Thymus (tissue), 11 donors: ENCODE measurements at regions not wholly inside any gene's neighbourhood (a gene's known extent, or its start where the extent isn't known, plus 50 kb on each side); places are given as distances from the start of the nearest gene placed in this dataset.
A peak's percentile ranks its signal among the peaks of the same experiment; 100 is the strongest.
"Not testable (repeated sequence)": the region's sequence is repeated elsewhere in the genome, so short reads cannot be mapped to it uniquely, and the experiment has no call there.

Source experiments
- DNase-seq, 9 donors: peaks; one replicate each; pipeline ENCODE4 v3.0.0-alpha.2; 2013; ENCODE audit warnings: low spot score in 9 of 9, low read depth in 6 of 9, missing footprints in 1 of 9
- H3K27ac ChIP-seq, 2 donors: one replicate each; pipeline ENCODE4 v1.5.1; 2013; ENCODE audit warnings: control low read depth in 1 of 2, low read depth in 1 of 2, low read length in 1 of 2, mild to moderate bottlenecking in 1 of 2, moderate library complexity in 1 of 2
- H3K27me3 ChIP-seq, 2 donors: one replicate each; pipeline ENCODE4 v1.5.1; 2013; ENCODE audit warnings: low read length in 1 of 2; ENCODE audit not compliant: control insufficient read depth in 2 of 2, insufficient read depth in 1 of 2
- H3K36me3 ChIP-seq, 2 donors: one replicate each; pipeline ENCODE4 v1.5.1; 2013; ENCODE audit warnings: low read length in 1 of 2, mild to moderate bottlenecking in 1 of 2, moderate library complexity in 1 of 2; ENCODE audit not compliant: control insufficient read depth in 2 of 2, insufficient read depth in 2 of 2
- H3K4me1 ChIP-seq, 2 donors: one replicate each; pipeline ENCODE4 v1.5.1; 2013; ENCODE audit warnings: low read length in 2 of 2; ENCODE audit not compliant: control insufficient read depth in 2 of 2, insufficient read depth in 2 of 2
- H3K4me3 ChIP-seq, 2 donors: one replicate each; pipeline ENCODE4 v1.5.1; 2013; ENCODE audit warnings: low read length in 2 of 2, control low read depth in 1 of 2, mild to moderate bottlenecking in 1 of 2
- H3K9me3 ChIP-seq, 2 donors: one replicate each; pipeline ENCODE4 v1.5.1; 2013; ENCODE audit warnings: low read length in 1 of 2, mild to moderate bottlenecking in 1 of 2; ENCODE audit not compliant: control insufficient read depth in 2 of 2, insufficient read depth in 1 of 2
- WGBS: extraction: QIAGEN DNeasy Blood & Tissue Kit; methylation state at CpG from one replicate; pipeline ENCODE4 v1.1.7; 2013; 5-methylcytosine and 5-hydroxymethylcytosine counted together
- donor health status: healthy.

DNA sequence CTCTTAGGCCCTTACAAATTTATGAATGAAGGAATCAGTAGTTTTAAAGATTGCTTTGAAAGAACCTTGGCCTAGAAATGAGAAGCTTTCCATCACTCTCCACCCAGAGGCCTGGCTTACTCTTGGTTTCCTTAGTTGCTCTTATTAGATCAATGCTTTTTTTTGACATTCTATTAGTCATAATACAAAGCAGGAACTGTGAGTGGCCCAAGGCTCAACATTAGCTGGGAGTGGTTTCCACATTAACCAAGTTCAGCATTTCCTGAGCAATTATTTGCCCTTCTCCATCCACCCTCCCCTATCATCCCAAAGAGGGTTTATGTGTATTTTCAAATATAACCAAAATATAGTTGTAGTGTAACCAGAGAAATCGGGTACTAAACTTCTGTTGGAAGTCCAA, 103.4 kb upstream of the FAM204A start:
- Histone ChIP-seq H3K9me3 (no peaks in the 10 kb centered on the region), H3K27ac (no peak overlapping the region), H3K4me1 (no peaks in the 10 kb centered on the region), H3K36me3 (no peaks in the 10 kb centered on the region), H3K4me3 (no peak overlapping the region), H3K27me3 (no peaks in the 10 kb centered on the region)
- no peak for DNase-seq
- 90% methylated on average over 1 of the region's 1 CpG for WGBS

DNA sequence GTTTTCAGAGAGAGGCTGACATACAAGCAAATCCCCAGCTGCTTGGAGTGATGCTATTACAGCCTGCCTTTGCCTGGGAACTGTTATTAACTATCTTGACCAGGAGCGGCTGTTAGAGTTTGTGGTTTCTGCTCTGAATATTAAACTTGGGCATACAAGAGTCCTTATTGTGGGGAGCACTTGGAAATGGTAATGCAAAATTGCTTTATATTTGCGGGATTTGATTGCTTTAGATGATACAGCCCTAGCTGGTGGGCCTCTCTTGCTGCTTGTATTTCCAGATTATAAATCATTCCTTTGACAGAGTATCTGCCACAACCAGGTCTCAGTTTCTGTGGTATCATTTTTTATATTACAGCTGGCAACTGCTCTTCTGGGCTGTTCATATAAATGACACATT, 101.9 kb upstream of the FAM204A start:
- Histone ChIP-seq H3K4me3 (no peak overlapping the region), H3K27ac (no peak overlapping the region), H3K36me3 (no peaks in the 10 kb centered on the region), H3K9me3 (no peaks in the 10 kb centered on the region), H3K27me3 (no peaks in the 10 kb centered on the region), H3K4me1 (no peaks in the 10 kb centered on the region)
- no peak for DNase-seq
- WGBS, result 88% methylated on average over 2 of the region's 2 CpGs

DNA sequence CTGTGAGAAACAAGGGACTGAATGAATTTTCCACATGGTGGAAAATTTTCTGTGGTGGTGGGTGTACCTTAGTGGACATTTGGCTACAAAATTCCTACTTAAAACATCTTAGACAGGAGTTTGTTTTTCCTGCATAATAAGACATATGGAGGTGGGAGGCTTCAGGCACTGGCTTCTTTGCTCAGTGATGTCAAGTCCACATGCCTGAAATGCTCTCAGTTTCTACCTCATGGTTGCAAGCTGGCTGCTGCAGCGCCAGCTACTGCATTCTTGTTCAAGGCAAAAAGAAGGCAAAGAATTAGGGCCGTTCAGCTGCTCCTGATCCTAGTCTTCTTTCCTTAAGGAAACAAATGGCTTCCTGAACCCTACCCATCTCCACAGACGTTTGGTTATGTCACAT, 99.9 kb upstream of the FAM204A start:
- Histone ChIP-seq H3K9me3 (no peaks in the 10 kb centered on the region), H3K4me1 (no peaks in the 10 kb centered on the region), H3K27me3 (no peaks in the 10 kb centered on the region), H3K4me3 (no peak overlapping the region), H3K36me3 (no peaks in the 10 kb centered on the region), H3K27ac (no peak overlapping the region)
- DNase-seq, result no peak
- WGBS, result 78% methylated on average over 3 of the region's 3 CpGs

DNA sequence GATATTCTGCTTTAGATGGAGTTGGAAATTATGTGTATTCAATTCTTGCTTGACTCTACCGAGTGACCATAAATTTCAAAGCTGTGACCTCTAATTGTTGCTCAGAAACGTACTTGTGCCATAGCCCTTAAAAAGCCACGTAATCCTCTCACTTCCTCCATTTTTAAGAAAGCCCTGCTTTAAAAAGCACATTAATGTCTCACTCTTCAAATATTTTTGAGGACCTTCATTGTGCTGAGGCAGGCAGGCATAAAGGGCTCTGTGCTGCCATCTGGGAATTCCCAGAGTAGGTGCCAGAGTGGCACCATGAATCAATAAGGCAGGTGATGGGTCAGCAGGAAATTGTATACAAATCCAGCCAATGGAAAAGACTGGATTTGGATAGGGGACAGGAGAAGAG, 97.7 kb upstream of the FAM204A start:
- H3K4me1 ChIP-seq, result no peaks in the 10 kb centered on the region
- no peak for DNase-seq
- no peaks in the 10 kb centered on the region for H3K36me3 ChIP-seq
- no peak overlapping the region for H3K4me3 ChIP-seq
- H3K27ac ChIP-seq, result no peak overlapping the region
- H3K9me3 ChIP-seq, result no peaks in the 10 kb centered on the region
- WGBS, result 67% methylated on average over 3 of the region's 3 CpGs
- H3K27me3 ChIP-seq, result no peaks in the 10 kb centered on the region

DNA sequence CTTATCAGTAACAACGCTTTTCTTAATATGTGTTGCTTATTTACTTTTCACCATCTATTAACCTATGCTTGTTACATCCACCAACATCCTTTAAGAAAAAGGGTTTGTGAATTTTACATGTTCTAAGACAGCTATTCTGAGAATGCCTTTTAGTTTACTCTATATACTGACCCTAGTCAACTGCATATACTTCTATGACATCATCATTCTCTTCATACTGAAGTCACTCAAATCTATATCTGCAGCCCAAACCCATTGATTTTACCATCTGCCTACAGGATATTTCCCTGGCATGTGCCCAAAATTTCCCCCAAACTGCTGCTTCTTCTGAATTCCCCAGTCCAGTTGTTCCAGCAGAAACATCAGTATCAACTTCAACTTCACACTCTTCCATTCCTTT, 94.6 kb upstream of the FAM204A start:
- Histone ChIP-seq H3K4me1 (no peaks in the 10 kb centered on the region), H3K9me3 (no peaks in the 10 kb centered on the region), H3K4me3 (no peak overlapping the region), H3K36me3 (no peaks in the 10 kb centered on the region), H3K27me3 (no peaks in the 10 kb centered on the region), H3K27ac (no peak overlapping the region)
- no peak for DNase-seq
- WGBS, result 62% methylated on average over 1 of the region's 1 CpG

DNA sequence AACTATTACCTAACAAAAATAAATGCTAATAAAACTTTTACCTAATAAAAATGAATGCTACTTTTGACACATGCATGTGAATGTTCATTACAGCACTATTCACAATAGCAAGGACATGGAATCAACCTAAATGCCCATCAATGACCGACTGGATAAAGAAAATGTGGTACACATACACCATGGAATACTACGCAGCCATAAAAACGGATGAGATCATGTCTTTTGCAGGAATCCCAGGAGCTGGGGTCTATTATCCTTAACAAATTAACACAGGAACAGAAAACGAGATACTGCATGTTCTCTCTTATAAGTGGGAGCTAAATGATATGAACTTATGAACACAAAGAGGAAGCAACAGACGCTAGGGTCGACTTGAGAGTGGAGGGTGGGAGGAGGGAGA, 88.1 kb upstream of the FAM204A start:
- WGBS, result 92% methylated on average over 6 of the region's 6 CpGs

DNA sequence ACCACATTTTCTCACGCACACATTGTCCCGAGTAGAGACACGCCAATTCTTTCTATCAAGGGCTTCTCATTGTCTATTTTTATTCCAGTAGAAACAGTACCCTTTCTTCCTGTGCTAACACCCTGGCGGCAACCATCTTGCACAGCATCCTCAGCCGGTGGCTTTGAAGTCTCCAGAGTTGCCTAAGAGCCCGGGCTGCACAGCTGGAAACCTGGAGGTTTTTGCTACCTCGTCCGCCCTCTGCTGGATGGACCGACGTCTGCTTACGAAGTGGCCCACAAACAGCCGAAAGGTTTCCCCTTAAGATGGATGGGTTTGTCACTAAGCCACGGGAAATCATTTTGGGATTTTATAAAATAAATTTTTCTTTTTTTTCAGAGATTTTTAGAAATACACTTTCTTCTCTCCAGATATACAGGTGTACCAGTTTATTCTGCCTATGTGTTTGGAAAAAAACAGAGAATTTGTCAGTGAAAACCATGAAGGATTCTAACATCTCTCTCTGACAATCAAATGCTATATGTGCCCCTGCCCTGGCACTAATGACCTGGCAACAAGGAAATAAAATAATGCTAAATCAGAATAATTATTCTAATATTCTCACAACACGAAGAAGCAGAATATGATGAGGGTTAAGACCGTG, 81.8 kb upstream of the FAM204A start:
- Histone ChIP-seq H3K4me3 (no peak overlapping the region), H3K9me3 (no peaks in the 10 kb centered on the region), H3K27me3 (no peaks in the 10 kb centered on the region), H3K36me3 (no peaks in the 10 kb centered on the region), H3K4me1 (no peaks in the 10 kb centered on the region), H3K27ac (no peak overlapping the region)
- DNase-seq, result peak; percentile 34 to 83 (median 59)
- 30% methylated on average over 15 of the region's 15 CpGs for WGBS

More for the DNA sequence above, 88.1 kb upstream of the FAM204A start:
- Histone ChIP-seq H3K4me3 (no peak overlapping the region), H3K27me3 (no peaks in the 10 kb centered on the region), H3K27ac (no peak overlapping the region), H3K9me3 (peaks cover 0 to 1% of the 10 kb centered on the region in 2 donors), H3K4me1 (no peaks in the 10 kb centered on the region), H3K36me3 (no peaks in the 10 kb centered on the region)
- DNase-seq, result no peak

DNA sequence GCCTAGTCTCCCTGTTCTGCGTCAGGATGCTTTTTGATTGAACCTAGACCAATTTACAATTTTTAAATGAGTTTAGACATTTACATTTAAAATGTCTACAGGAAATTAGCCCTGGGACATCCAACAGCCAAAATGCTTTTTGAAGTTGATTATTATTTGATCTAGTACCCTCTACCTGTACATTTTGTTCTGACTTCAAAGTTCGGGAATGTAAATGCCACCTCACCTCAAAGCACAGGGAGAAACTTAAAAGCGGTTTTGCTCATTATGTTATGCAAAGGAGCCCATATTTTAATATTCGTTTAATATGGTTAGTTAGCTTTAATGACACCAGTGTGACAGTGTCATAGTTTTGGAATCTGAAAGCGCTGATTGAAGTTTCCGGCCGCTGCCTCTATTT, 80.1 kb upstream of the FAM204A start:
- no peaks in the 10 kb centered on the region for H3K4me1 ChIP-seq
- H3K36me3 ChIP-seq, result no peaks in the 10 kb centered on the region
- no peaks in the 10 kb centered on the region for H3K9me3 ChIP-seq
- no peak overlapping the region for H3K27ac ChIP-seq
- H3K27me3 ChIP-seq, result no peaks in the 10 kb centered on the region
- H3K4me3 ChIP-seq, result no peak overlapping the region
- no peak for DNase-seq
- WGBS, result 88% methylated on average over 7 of the region's 7 CpGs

DNA sequence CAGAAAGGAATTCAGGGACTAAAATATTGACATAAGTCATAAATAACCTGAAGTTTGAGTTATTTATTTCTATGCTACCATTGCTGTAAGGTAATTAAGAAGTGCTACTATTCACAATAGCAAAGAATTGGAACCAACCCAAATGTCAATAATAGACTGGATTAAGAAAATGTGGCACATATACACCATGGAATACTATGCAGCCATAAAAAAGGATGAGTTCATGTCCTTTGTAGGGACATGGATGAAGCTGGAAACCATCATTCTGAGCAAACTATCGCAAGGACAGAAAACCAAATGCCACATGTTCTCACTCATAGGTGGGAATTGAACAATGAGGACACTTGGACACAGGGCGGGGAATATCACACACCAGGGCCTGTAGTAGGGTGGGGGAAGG, 77.9 kb upstream of the FAM204A start:
- 94% methylated on average over 2 of the region's 2 CpGs for WGBS
- not testable (repeated sequence) for H3K4me3 ChIP-seq, H3K36me3 ChIP-seq, H3K4me1 ChIP-seq, H3K27ac ChIP-seq, H3K9me3 ChIP-seq, H3K27me3 ChIP-seq, DNase-seq

DNA sequence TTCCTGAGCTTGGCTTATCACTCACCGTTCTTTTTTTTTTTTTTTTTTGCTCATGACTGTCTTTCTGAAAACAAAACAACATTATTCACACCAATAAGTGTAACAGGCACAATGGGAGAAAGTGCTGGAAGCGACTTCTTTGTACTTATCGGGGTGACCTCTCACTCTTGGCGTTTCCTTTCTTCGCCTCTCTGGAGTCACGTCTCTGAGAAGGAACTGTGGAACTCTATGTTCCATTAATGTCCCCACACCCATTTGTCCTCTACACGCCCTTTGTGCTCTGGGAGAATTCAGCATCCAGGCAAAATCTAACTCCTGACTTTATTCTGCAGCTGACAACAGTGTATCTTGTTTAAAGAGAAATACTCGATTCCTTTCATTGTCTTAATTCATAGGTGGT, 70.8 kb upstream of the FAM204A start:
- Histone ChIP-seq H3K9me3 (no peaks in the 10 kb centered on the region), H3K27me3 (no peaks in the 10 kb centered on the region), H3K36me3 (no peaks in the 10 kb centered on the region), H3K27ac (no peak overlapping the region), H3K4me1 (no peaks in the 10 kb centered on the region), H3K4me3 (no peak overlapping the region)
- WGBS, result 85% methylated on average over 8 of the region's 8 CpGs
- DNase-seq, result no peak
